ENCODE measurements at regions not wholly inside any gene's neighbourhood (a gene's known extent, or its start where the extent isn't known, plus 50 kb on each side); places are given as distances from the start of the nearest gene placed in this dataset.

DNA sequence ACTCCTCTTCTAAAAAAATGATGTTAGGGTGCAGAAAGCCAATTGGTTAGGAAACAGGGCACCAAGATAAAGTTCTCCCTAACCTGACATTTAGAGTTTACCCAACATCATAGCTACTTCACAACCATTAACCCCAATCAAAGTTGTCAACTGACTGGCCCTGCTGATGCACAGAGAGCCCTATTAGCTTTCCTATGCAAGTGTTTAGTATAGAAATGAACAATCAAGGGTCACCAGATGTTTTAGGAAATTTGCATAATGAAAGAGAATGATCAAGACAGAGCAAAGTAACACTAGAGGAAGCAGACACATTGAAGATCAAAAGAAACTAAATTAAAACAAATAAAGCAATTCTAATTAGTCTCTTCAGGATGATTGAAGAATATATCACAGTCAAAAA, 64.2 kb upstream of the DCC start:
- no peaks in the 10 kb centered on the region for H3K9me3 ChIP-seq (ENCODE audit: control insufficient read depth, insufficient read depth, low read length)
- H3K4me1 ChIP-seq (ENCODE audit: insufficient read depth, low read length), result no peaks in the 10 kb centered on the region
- H3K9ac ChIP-seq (ENCODE audit: low read depth, low read length), result no peak overlapping the region
- H3K36me3 ChIP-seq (ENCODE audit: insufficient read depth, low read length), result no peaks in the 10 kb centered on the region

DNA sequence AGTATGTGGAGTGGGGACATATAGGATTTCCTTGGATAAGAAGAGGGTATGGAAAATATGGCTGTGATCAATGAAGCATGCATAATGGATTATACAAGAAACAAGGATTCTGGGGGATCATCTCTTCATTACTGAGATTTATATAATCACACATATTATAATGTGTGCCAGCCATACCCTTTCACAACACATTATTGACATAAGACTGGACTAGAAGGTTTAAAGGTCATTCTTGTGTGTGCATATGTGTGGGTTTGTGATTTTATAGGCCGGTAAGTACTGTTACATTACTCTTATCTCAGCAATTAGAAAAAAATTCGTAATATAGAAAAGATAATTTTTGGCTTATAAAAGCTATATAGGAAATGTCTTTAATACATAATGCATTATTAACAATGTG, 62.2 kb upstream of the DCC start:
- Histone ChIP-seq H3K4me1 (ENCODE audit: insufficient read depth, low read length) (no peaks in the 10 kb centered on the region), H3K36me3 (ENCODE audit: insufficient read depth, low read length) (no peaks in the 10 kb centered on the region), H3K9ac (ENCODE audit: low read depth, low read length) (no peak overlapping the region), H3K9me3 (ENCODE audit: control insufficient read depth, insufficient read depth, low read length) (no peaks in the 10 kb centered on the region)

DNA sequence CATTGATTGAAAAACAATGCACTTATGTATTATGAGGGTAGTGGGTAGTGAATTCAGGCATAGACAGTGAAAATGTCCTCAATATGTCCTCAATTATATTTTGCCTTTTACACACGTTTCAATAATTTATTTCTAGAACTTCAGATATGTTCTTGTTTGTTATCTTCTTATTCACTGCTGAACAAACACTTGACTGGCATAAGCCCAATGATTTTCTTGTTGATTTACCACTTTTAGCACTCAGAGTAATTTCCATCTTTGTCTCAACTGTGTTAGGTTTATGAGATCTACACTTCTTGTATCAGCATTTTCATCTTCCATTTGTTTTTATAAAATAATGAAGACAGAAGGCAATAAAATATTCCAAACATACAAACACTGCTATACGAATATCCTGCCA, 61.8 kb upstream of the DCC start:
- Histone ChIP-seq H3K9me3 (ENCODE audit: control insufficient read depth, insufficient read depth, low read length) (no peaks in the 10 kb centered on the region), H3K9ac (ENCODE audit: low read depth, low read length) (no peak overlapping the region), H3K36me3 (ENCODE audit: insufficient read depth, low read length) (no peaks in the 10 kb centered on the region), H3K4me1 (ENCODE audit: insufficient read depth, low read length) (no peaks in the 10 kb centered on the region)

DNA sequence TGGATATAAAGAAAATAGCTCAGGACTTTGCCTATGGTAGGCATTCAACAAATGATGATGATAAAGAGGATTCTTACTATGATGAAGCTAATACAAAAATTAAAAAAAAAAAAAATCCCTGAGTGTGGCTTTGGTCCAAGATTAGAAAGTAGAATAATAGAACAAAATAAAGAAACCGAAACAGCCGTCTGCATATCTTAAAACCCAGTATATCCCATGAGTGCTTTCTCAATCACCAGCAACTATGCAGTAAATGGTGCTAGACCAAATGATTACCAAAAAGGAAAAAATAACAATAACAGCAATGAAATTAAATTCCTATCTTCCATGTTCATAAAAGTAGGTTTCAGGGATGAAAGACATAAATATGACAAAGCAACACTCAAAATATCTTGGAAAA, 59.3 kb upstream of the DCC start:
- no peaks in the 10 kb centered on the region for H3K4me1 ChIP-seq (ENCODE audit: insufficient read depth, low read length)
- H3K9ac ChIP-seq (ENCODE audit: low read depth, low read length), result no peak overlapping the region
- no peaks in the 10 kb centered on the region for H3K36me3 ChIP-seq (ENCODE audit: insufficient read depth, low read length)
- no peaks in the 10 kb centered on the region for H3K9me3 ChIP-seq (ENCODE audit: control insufficient read depth, insufficient read depth, low read length)

DNA sequence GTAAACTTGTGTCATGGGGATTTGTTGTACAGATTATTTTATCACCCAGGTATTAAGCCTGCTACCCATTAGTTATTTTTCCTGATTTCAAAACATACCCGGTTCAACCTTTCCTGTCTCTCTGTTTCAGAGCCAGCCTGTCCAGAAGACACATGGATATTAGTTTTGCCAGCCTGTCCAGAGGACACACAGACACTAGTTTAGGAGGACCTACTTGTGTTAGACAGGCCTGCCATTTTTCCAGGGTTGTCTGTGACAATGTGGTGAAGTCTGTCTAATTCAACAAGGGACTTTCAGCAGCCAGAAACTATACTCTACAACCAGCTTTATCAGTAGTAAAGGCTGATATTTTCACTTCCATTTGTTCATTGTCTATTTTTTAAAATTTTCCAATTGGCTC, 56.1 kb upstream of the DCC start:
- no peaks in the 10 kb centered on the region for H3K36me3 ChIP-seq (ENCODE audit: insufficient read depth, low read length)
- H3K4me1 ChIP-seq (ENCODE audit: insufficient read depth, low read length), result peaks cover 20% of the 10 kb centered on the region; the same call in 1 of the 2 replicates
- no peaks in the 10 kb centered on the region for H3K9me3 ChIP-seq (ENCODE audit: control insufficient read depth, insufficient read depth, low read length)

DNA sequence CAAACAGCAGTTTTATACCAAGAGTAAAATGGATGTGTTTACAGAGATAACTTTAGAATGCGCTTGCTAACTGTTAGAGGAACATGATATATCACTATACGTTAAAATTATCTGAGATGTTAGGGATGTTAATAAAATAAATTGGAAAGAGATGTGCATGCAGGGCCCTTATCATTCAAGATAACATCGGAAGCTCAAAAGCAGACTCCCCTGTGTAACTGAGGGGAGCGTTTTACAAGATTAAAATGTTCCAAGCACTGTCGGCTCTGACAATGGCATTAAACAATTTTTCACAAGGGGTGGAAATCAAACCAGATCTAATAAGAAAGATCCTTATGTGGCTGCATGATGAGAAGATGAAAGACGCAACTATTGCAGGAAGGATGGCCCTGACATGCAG, 53.3 kb upstream of the DCC start:
- Histone ChIP-seq H3K9me3 (ENCODE audit: control insufficient read depth, insufficient read depth, low read length) (no peaks in the 10 kb centered on the region), H3K36me3 (ENCODE audit: insufficient read depth, low read length) (no peaks in the 10 kb centered on the region), H3K4me1 (ENCODE audit: insufficient read depth, low read length) (peaks cover 20% of the 10 kb centered on the region; the same call in 1 of the 2 replicates), H3K9ac (ENCODE audit: low read depth, low read length) (no peak overlapping the region)

More for the DNA sequence above, 56.1 kb upstream of the DCC start:
- no peak overlapping the region for H3K9ac ChIP-seq (ENCODE audit: low read depth, low read length)

DNA sequence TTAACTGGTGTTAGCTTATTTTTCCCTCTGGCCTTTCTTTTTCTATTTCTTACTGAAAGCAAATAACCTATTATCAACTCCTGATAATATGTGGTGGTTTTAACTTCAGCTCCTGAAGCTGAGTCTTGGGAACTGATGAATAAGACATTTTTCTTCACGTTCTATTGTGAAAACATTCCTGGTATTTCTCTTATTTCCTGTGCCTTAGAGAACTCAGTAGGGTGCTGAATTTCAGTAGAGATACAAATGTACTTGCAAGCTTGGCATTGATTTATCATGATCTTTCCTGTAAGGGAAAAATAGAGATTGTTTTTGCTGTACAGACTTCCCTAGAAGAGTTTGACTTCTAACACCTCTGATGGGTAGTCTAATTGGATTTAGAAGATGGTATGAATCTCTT, 52.8 kb upstream of the DCC start:
- H3K9me3 ChIP-seq (ENCODE audit: control insufficient read depth, insufficient read depth, low read length), result no peaks in the 10 kb centered on the region

DNA sequence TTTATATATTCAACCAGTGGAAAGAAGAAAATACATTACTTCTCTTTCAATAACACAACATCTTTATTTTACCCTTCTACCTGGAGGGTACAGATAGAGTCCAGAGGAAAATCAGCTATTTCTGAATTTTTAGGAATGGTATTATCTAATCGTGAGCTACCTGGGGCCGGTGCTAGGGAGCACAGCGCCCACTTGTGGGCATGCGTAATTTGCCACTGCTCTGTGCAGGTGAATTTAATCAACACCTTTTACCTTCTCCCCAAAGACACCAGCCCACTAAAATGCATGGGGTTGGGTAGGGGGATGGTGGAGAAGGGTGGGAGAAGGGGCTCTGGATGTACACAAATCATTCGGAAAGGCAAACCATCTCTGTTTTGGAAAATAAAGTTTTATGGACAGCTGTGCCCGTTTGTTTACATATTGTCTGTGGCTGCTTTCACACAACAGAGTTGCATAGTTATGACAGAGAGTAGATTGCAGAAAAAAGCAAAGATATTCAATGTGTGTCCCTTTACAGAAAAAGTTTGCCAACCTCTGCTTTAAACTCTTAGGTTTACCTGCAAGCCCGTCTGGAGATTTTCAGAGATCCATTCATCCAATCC, 51.5 kb upstream of the DCC start:
- H3K9ac ChIP-seq (ENCODE audit: low read depth, low read length), result no peak overlapping the region
- no peaks in the 10 kb centered on the region for H3K9me3 ChIP-seq (ENCODE audit: control insufficient read depth, insufficient read depth, low read length)
- peaks cover 20% of the 10 kb centered on the region; the same call in 1 of the 2 replicates for H3K4me1 ChIP-seq (ENCODE audit: insufficient read depth, low read length)
- H3K36me3 ChIP-seq (ENCODE audit: insufficient read depth, low read length), result no peaks in the 10 kb centered on the region

More for the DNA sequence above, 52.8 kb upstream of the DCC start:
- Histone ChIP-seq H3K36me3 (ENCODE audit: insufficient read depth, low read length) (no peaks in the 10 kb centered on the region), H3K4me1 (ENCODE audit: insufficient read depth, low read length) (peaks cover 20% of the 10 kb centered on the region; the same call in 1 of the 2 replicates), H3K9ac (ENCODE audit: low read depth, low read length) (no peak overlapping the region)

DNA sequence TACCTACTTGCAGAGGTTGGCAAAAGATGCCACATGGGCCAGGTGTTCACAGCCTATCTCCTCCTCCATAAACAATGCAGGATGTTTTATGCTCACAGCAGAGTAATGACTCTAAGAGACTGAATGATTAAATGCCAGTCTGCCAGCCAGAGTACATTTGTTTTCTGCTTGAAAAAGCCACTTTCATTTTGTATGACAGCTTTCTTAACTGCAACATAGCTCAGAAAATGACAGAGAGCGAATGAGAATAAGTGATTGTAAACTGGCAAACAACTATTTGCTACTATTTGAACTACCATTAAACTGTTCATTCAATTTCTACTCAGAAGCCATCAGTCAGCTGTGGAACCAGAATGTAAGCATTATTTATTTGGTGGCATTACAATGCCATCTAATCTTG, 50.6 kb upstream of the DCC start:
- Histone ChIP-seq H3K9me3 (ENCODE audit: control insufficient read depth, insufficient read depth, low read length) (no peaks in the 10 kb centered on the region), H3K4me1 (ENCODE audit: insufficient read depth, low read length) (peaks cover 20% of the 10 kb centered on the region; the same call in 1 of the 2 replicates), H3K36me3 (ENCODE audit: insufficient read depth, low read length) (no peaks in the 10 kb centered on the region), H3K9ac (ENCODE audit: low read depth, low read length) (no peak overlapping the region)

Data from ES-I3 (cell line).